Activated CD8-positive, alpha-beta memory T cell treated with anti-CD3 and anti-CD28 coated beads, Interleukin-2, amount 50 U/mL, for 4 hours (primary cell): ENCODE measurements at regions not wholly inside any gene's neighbourhood (a gene's known extent, or its start where the extent isn't known, plus 50 kb on each side); places are given as distances from the start of the nearest gene placed in this dataset.
A peak's percentile ranks its signal among the peaks of the same experiment; 100 is the strongest.
"Not testable (repeated sequence)": the region's sequence is repeated elsewhere in the genome, so short reads cannot be mapped to it uniquely, and the experiment has no call there.

ENCODE experiments used
- DNase-seq: peaks from one replicate; pipeline ENCODE4 v3.0.0-alpha.2; 2020

- DNase-seq, result not testable (repeated sequence)
These were observed 3732.0 kb upstream of the OR11H1 start for GRCh38 chr22:11795979-11796378.

DNA sequence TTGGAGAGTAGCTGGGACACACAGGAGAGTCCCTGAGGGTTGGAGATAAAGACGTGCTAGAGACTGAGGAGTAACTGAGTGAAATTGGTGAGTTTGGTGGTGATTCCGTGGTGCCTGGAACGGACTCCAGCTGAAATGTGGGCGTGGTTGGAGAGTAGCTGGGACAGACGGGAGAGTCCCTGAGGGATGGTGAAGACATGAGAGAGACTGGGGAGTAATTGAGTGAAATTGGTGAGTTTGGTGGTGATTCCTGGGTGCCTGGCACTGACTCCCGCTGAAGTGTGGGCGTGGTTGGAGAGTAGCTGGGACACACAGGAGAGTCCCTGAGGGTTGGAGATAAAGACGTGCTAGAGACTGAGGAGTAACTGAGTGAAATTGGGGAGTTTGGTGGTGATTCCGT lies 3712.5 kb upstream of the OR11H1 start:
- not testable (repeated sequence) for DNase-seq

- DNase-seq, result not testable (repeated sequence)
These were observed 3709.1 kb upstream of the OR11H1 start for GRCh38 chr22:11818845-11819244.

GRCh38 chr22:11822326-11822725 lies 3705.7 kb upstream of the OR11H1 start:
- DNase-seq, result not testable (repeated sequence)

- not testable (repeated sequence) for DNase-seq
These were observed 3703.0 kb upstream of the OR11H1 start for GRCh38 chr22:11825009-11825408.

DNA sequence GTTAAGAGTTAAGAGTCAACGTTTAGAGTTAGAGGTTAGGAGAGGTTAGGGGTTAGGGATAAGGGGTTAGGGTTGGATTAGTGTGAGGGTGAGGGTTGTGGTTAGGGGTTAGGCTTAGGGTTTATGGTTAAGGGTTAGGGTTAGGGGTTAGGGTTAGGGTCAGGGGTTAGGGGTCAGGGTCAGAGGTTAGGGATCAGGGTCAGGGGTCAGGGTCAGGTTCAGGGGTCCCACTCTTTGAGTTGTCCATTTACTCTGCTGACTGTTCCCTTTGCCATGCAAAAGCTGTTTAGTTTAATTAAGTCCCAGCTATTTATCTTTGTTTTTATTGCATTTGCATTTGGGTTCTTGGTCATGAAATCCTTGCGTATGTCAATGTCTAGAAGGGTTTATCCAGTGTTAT lies 3702.0 kb upstream of the OR11H1 start:
- not testable (repeated sequence) for DNase-seq

DNA sequence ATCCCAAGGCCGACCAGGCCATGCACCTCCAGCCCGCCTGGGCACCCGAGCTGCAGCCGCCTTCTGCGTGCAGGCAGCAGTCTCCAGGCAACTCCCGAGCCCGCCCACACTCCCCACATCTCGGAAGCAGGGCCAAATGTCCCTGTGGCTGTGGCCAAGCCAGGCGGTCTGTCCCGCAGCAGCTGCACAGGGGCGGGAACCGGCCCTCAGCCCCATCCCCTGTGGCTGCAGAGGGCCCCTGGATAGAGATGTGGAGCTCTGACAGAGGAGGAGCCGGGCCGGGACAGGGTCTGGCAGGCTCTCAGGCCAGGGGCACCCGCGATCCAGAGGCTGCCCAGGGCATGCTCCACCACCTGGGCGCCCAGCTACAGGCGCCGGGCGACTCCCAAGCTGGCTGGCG lies 3698.6 kb upstream of the OR11H1 start:
- DNase-seq, result peak; percentile 20
